ENCODE measurements at regions not wholly inside any gene's neighbourhood (a gene's known extent, or its start where the extent isn't known, plus 50 kb on each side); places are given as distances from the start of the nearest gene placed in this dataset.
A peak's percentile ranks its signal among the peaks of the same experiment; 100 is the strongest.

DNA sequence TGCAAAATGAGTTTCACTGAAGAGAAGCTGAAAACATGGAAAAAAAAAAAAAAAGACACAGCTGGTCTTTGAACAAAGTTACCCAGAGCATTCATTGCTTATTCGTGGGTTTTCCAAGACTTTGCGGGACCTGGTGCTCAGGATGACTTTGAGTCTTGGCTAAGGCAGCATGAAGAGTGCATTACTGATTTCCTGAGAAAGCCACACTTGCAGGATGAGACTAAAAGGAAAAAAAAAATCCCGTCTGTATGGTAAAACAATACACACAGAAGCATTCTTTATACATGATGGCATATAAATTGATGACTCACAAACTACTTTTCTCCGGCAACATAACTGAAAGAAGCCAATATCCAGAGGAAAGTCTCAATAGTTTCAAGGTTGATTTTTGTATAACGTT, 195.4 kb downstream of the SPP2 start:
- Histone ChIP-seq H2BK120ac (ENCODE audit: insufficient read depth, low read length, poor library complexity) (no peak overlapping the region), H3K4ac (ENCODE audit: low read depth, low read length) (no peak overlapping the region), H2AFZ (ENCODE audit: insufficient read depth, low read length, poor library complexity) (no peak overlapping the region), H2AK5ac (ENCODE audit: low read length) (no peak overlapping the region), H3K4me3 (ENCODE audit: low read depth, low read length) (no peak overlapping the region), H3K27ac (ENCODE audit: low read depth, low read length) (no peak overlapping the region), H3K4me1 (ENCODE audit: control insufficient read depth in 1 of 2, insufficient read depth in 2 of 2, low read length in 2 of 2) (peaks cover 6 to 10% of the 10 kb centered on the region in 2 experiments), H2BK12ac (ENCODE audit: low read length) (peak overlapping the region; percentile 44), H3K79me1 (ENCODE audit: low read length) (peaks cover 9% of the 10 kb centered on the region), H4K91ac (ENCODE audit: low read depth, low read length) (no peak overlapping the region), H3K79me2 (ENCODE audit: control insufficient read depth, insufficient read depth, low read length, poor library complexity) (no peaks in the 10 kb centered on the region), H3K9me3 (ENCODE audit: insufficient read depth, low read depth, low read length) (peaks cover 7% of the 10 kb centered on the region), H3K9ac (ENCODE audit: low read length) (no peak overlapping the region), H4K12ac (ENCODE audit: low read depth, low read length) (no peak overlapping the region), H3K23ac (ENCODE audit: low read length) (no peak overlapping the region), H4K8ac (ENCODE audit: low read depth, low read length) (no peak overlapping the region), H3K14ac (ENCODE audit: low read length) (no peak overlapping the region), H3K36me3 (ENCODE audit: control insufficient read depth in 1 of 2, insufficient read depth in 2 of 2, low read length in 2 of 2) (no peaks in the 10 kb centered on the region), H3K27me3 (ENCODE audit: insufficient read depth, low read length) (no peaks in the 10 kb centered on the region), H3K18ac (ENCODE audit: low read length) (no peak overlapping the region), H2BK5ac (ENCODE audit: low read depth, low read length, poor library complexity) (peak overlapping the region; percentile 19), H3K4me2 (ENCODE audit: low read length) (no peak overlapping the region)
- WGBS (ENCODE audit: extremely low coverage, insufficient coverage, insufficient read length), result no CpG with 5 or more reads among the region's 5 CpGs
- no peak for DNase-seq

- Histone ChIP-seq H3K79me1 (ENCODE audit: low read length) (peaks cover 5% of the 10 kb centered on the region), H3K14ac (ENCODE audit: low read length) (no peak overlapping the region), H2BK120ac (ENCODE audit: insufficient read depth, low read length, poor library complexity) (no peak overlapping the region), H3K9me3 (ENCODE audit: insufficient read depth, low read depth, low read length) (peaks cover 7% of the 10 kb centered on the region), H3K23ac (ENCODE audit: low read length) (no peak overlapping the region), H2AK5ac (ENCODE audit: low read length) (no peak overlapping the region), H2AFZ (ENCODE audit: insufficient read depth, low read length, poor library complexity) (no peak overlapping the region), H3K4me2 (ENCODE audit: low read length) (no peak overlapping the region), H2BK12ac (ENCODE audit: low read length) (no peak overlapping the region), H3K36me3 (ENCODE audit: control insufficient read depth in 1 of 2, insufficient read depth in 2 of 2, low read length in 2 of 2) (no peaks in the 10 kb centered on the region), H3K4ac (ENCODE audit: low read depth, low read length) (no peak overlapping the region), H3K4me1 (ENCODE audit: control insufficient read depth in 1 of 2, insufficient read depth in 2 of 2, low read length in 2 of 2) (peaks cover 3 to 4% of the 10 kb centered on the region in 2 experiments), H2BK5ac (ENCODE audit: low read depth, low read length, poor library complexity) (no peak overlapping the region), H3K9ac (ENCODE audit: low read length) (no peak overlapping the region), H3K27me3 (ENCODE audit: insufficient read depth, low read length) (no peaks in the 10 kb centered on the region), H3K4me3 (ENCODE audit: low read depth, low read length) (no peak overlapping the region), H4K12ac (ENCODE audit: low read depth, low read length) (no peak overlapping the region), H4K8ac (ENCODE audit: low read depth, low read length) (no peak overlapping the region), H3K18ac (ENCODE audit: low read length) (no peak overlapping the region), H3K27ac (ENCODE audit: low read depth, low read length) (no peak overlapping the region), H4K91ac (ENCODE audit: low read depth, low read length) (no peak overlapping the region), H3K79me2 (ENCODE audit: control insufficient read depth, insufficient read depth, low read length, poor library complexity) (no peaks in the 10 kb centered on the region)
- no peak for DNase-seq
- no CpG with 5 or more reads among the region's 2 CpGs for WGBS (ENCODE audit: extremely low coverage, insufficient coverage, insufficient read length)
Measured at GRCh38 chr2:234243871-234244565, 193.5 kb downstream of the SPP2 start.

GRCh38 chr2:234242459-234242836, 191.9 kb downstream of the SPP2 start:
- H3K4me3 ChIP-seq (ENCODE audit: low read depth, low read length), result no peak overlapping the region
- H3K18ac ChIP-seq (ENCODE audit: low read length), result no peak overlapping the region
- no peak overlapping the region for H3K27ac ChIP-seq (ENCODE audit: low read depth, low read length)
- H2AFZ ChIP-seq (ENCODE audit: insufficient read depth, low read length, poor library complexity), result no peak overlapping the region
- H4K8ac ChIP-seq (ENCODE audit: low read depth, low read length), result no peak overlapping the region
- H3K4me1 ChIP-seq (ENCODE audit: control insufficient read depth in 1 of 2, insufficient read depth in 2 of 2, low read length in 2 of 2), result peaks cover 3 to 4% of the 10 kb centered on the region in 2 experiments
- no peaks in the 10 kb centered on the region for H3K79me2 ChIP-seq (ENCODE audit: control insufficient read depth, insufficient read depth, low read length, poor library complexity)
- H3K14ac ChIP-seq (ENCODE audit: low read length), result no peak overlapping the region
- no peak overlapping the region for H3K23ac ChIP-seq (ENCODE audit: low read length)
- no CpG with 5 or more reads among the region's 3 CpGs for WGBS (ENCODE audit: extremely low coverage, insufficient coverage, insufficient read length)
- H3K4ac ChIP-seq (ENCODE audit: low read depth, low read length), result no peak overlapping the region
- H3K9me3 ChIP-seq (ENCODE audit: insufficient read depth, low read depth, low read length), result peaks cover 2% of the 10 kb centered on the region
- no peak for DNase-seq
- H3K79me1 ChIP-seq (ENCODE audit: low read length), result peaks cover 1% of the 10 kb centered on the region
- H2BK12ac ChIP-seq (ENCODE audit: low read length), result no peak overlapping the region
- H3K4me2 ChIP-seq (ENCODE audit: low read length), result no peak overlapping the region
- H4K91ac ChIP-seq (ENCODE audit: low read depth, low read length), result no peak overlapping the region
- H2BK5ac ChIP-seq (ENCODE audit: low read depth, low read length, poor library complexity), result no peak overlapping the region
- no peak overlapping the region for H4K12ac ChIP-seq (ENCODE audit: low read depth, low read length)
- H3K27me3 ChIP-seq (ENCODE audit: insufficient read depth, low read length), result no peaks in the 10 kb centered on the region
- no peak overlapping the region for H2AK5ac ChIP-seq (ENCODE audit: low read length)
- no peak overlapping the region for H3K9ac ChIP-seq (ENCODE audit: low read length)
- no peaks in the 10 kb centered on the region for H3K36me3 ChIP-seq (ENCODE audit: control insufficient read depth in 1 of 2, insufficient read depth in 2 of 2, low read length in 2 of 2)
- H2BK120ac ChIP-seq (ENCODE audit: insufficient read depth, low read length, poor library complexity), result no peak overlapping the region

DNA sequence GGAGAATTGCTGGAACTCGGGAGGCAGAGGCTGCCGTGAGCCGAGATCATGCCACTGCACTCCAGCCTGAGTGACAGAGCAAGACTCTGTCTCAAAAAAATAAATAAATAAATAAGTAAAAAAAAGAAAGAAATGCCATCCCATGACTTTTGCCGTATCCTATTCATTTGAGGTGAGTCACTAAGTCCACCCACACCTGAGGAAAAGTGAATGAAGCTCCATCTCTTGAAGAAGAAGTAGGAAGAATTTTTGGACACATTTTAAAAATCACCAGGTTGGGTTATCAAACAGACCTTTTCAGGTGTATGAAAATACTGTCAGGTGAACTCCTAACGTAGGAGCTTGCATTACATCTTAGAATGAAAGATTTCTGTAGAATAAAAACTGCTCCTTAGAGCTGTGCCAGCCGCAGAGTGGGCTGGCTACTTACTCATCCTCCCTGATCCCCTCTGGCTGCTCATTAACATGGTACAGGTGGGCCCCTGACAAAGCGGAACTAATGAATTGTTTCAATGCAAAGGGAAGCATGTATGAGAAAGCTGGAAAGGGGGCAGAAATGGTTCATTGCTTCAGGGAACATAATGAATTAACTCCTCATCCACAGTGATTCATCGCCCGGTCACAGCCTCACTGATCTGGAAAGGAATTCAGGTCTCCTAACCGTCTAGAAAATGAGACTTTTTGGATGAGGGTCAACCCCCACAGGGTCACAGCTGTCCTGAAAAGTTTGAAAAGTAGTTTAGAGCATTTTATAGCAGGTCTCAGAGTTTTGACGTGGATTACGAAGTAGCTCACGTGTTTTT, 191.4 kb downstream of the SPP2 start:
- Histone ChIP-seq H3K4me1 (ENCODE audit: control insufficient read depth in 1 of 2, insufficient read depth in 2 of 2, low read length in 2 of 2) (peaks cover 3 to 4% of the 10 kb centered on the region in 2 experiments), H4K91ac (ENCODE audit: low read depth, low read length) (no peak overlapping the region), H3K4ac (ENCODE audit: low read depth, low read length) (no peak overlapping the region), H3K4me3 (ENCODE audit: low read depth, low read length) (no peak overlapping the region), H3K4me2 (ENCODE audit: low read length) (no peak overlapping the region), H3K79me1 (ENCODE audit: low read length) (peaks cover 1% of the 10 kb centered on the region), H3K14ac (ENCODE audit: low read length) (no peak overlapping the region), H3K79me2 (ENCODE audit: control insufficient read depth, insufficient read depth, low read length, poor library complexity) (no peaks in the 10 kb centered on the region), H3K9me3 (ENCODE audit: insufficient read depth, low read depth, low read length) (no peaks in the 10 kb centered on the region), H2BK5ac (ENCODE audit: low read depth, low read length, poor library complexity) (no peak overlapping the region), H3K23ac (ENCODE audit: low read length) (no peak overlapping the region), H2BK120ac (ENCODE audit: insufficient read depth, low read length, poor library complexity) (no peak overlapping the region), H2AFZ (ENCODE audit: insufficient read depth, low read length, poor library complexity) (no peak overlapping the region), H3K18ac (ENCODE audit: low read length) (no peak overlapping the region), H4K8ac (ENCODE audit: low read depth, low read length) (no peak overlapping the region), H3K36me3 (ENCODE audit: control insufficient read depth in 1 of 2, insufficient read depth in 2 of 2, low read length in 2 of 2) (no peaks in the 10 kb centered on the region), H2BK12ac (ENCODE audit: low read length) (no peak overlapping the region), H3K27me3 (ENCODE audit: insufficient read depth, low read length) (no peaks in the 10 kb centered on the region), H2AK5ac (ENCODE audit: low read length) (no peak overlapping the region), H4K12ac (ENCODE audit: low read depth, low read length) (no peak overlapping the region), H3K9ac (ENCODE audit: low read length) (no peak overlapping the region), H3K27ac (ENCODE audit: low read depth, low read length) (no peak overlapping the region)
- DNase-seq, result peak; percentile 62 to 66
- no CpG with 5 or more reads among the region's 13 CpGs for WGBS (ENCODE audit: extremely low coverage, insufficient coverage, insufficient read length)
